HEK293T (cell line): ENCODE measurements at regions not wholly inside any gene's neighbourhood (a gene's known extent, or its start where the extent isn't known, plus 50 kb on each side); places are given as distances from the start of the nearest gene placed in this dataset.

Experiments
- HDGF ChIP-seq: fragments of 450-650 bp; IDR thresholded peaks from 2 replicates; pipeline ENCODE4 v1.6.1; 2017; ENCODE audit warnings: antibody characterized with exemption, borderline replicate concordance
- PKNOX1 ChIP-seq: fragments of 450-650 bp; IDR thresholded peaks from 2 replicates; pipeline ENCODE4 v1.6.1; 2016

- no peak for TF ChIP-seq PKNOX1
- no peak for TF ChIP-seq HDGF
Observed at GRCh38 chr1:72570815-72571214, 288.5 kb upstream of the NEGR1 start.
